Activated CD4-positive, alpha-beta T cell treated with anti-CD3 and anti-CD28 coated beads, Interleukin-2, amount 10 ng/mL, durations not matched to agents 24 days and 14 days (primary cell): ENCODE measurements at regions not wholly inside any gene's neighbourhood (a gene's known extent, or its start where the extent isn't known, plus 50 kb on each side); places are given as distances from the start of the nearest gene placed in this dataset.

Source experiments
- DNase-seq: peaks from one replicate; pipeline ENCODE4 v3.0.0; 2022
- H3K27ac Mint-ChIP-seq: one replicate; pipeline ENCODE4 v1.8.0; 2022; ENCODE audit warnings: mild to moderate bottlenecking, mixed read lengths
- H3K27me3 Mint-ChIP-seq: one replicate; pipeline ENCODE4 v1.8.0; 2022; ENCODE audit warnings: mixed read lengths
- H3K36me3 Mint-ChIP-seq: one replicate; pipeline ENCODE4 v1.8.0; 2022; ENCODE audit warnings: low read depth, mild to moderate bottlenecking, mixed read lengths
- H3K4me1 Mint-ChIP-seq: one replicate; pipeline ENCODE4 v1.8.0; 2021; ENCODE audit warnings: mixed read lengths
- H3K4me3 Mint-ChIP-seq: one replicate; pipeline ENCODE4 v1.8.0; 2022; ENCODE audit warnings: mild to moderate bottlenecking, moderate library complexity, mixed read lengths
- H3K9me3 Mint-ChIP-seq: one replicate; pipeline ENCODE4 v1.8.0; 2021; ENCODE audit warnings: mixed read lengths
- intact Hi-C: fragments of 100-400 bp; cut with micrococcal nuclease; formaldehyde crosslinking; loops from one replicate; pipeline ENCODE4 v1.15.1; 2023

- no peak for DNase-seq
- Mint-ChIP-seq H3K4me3 (no peak overlapping the region), H3K27ac (no peak overlapping the region), H3K27me3 (no peaks in the 10 kb centered on the region), H3K36me3 (no peaks in the 10 kb centered on the region), H3K9me3 (no peaks in the 10 kb centered on the region), H3K4me1 (no peaks in the 10 kb centered on the region)
- intact Hi-C loops = no loop called here
Observed at GRCh38 chr5:171612749-171613148, 172.9 kb upstream of the SMIM23 start.

GRCh38 chr5:171614511-171614910 lies 171.1 kb upstream of the SMIM23 start:
- DNase-seq = no peak
- Mint-ChIP-seq H3K27ac (no peak overlapping the region), H3K4me3 (no peak overlapping the region), H3K4me1 (no peaks in the 10 kb centered on the region), H3K9me3 (no peaks in the 10 kb centered on the region), H3K36me3 (no peaks in the 10 kb centered on the region), H3K27me3 (no peaks in the 10 kb centered on the region)
- intact Hi-C loops = no loop called here

- Mint-ChIP-seq H3K27ac (no peak overlapping the region), H3K36me3 (no peaks in the 10 kb centered on the region), H3K9me3 (no peaks in the 10 kb centered on the region), H3K4me1 (no peaks in the 10 kb centered on the region), H3K4me3 (no peak overlapping the region), H3K27me3 (no peaks in the 10 kb centered on the region)
- intact Hi-C loops = no loop called here
- no peak for DNase-seq
Observed at GRCh38 chr5:171614971-171615653, 170.5 kb upstream of the SMIM23 start.

- Mint-ChIP-seq H3K27me3 (no peaks in the 10 kb centered on the region), H3K9me3 (no peaks in the 10 kb centered on the region), H3K4me1 (no peaks in the 10 kb centered on the region), H3K36me3 (no peaks in the 10 kb centered on the region), H3K4me3 (no peak overlapping the region), H3K27ac (no peak overlapping the region)
- intact Hi-C loops = no loop called here
- DNase-seq = no peak
Observed at GRCh38 chr5:171615705-171616640, 169.6 kb upstream of the SMIM23 start.

GRCh38 chr5:171617266-171617665 lies 168.4 kb upstream of the SMIM23 start:
- H3K36me3 Mint-ChIP-seq = no peaks in the 10 kb centered on the region
- no peaks in the 10 kb centered on the region for H3K4me1 Mint-ChIP-seq
- no peak overlapping the region for H3K4me3 Mint-ChIP-seq
- no peaks in the 10 kb centered on the region for H3K9me3 Mint-ChIP-seq
- DNase-seq = no peak
- intact Hi-C loops = no loop called here
- H3K27ac Mint-ChIP-seq = no peak overlapping the region
- no peaks in the 10 kb centered on the region for H3K27me3 Mint-ChIP-seq

GRCh38 chr5:171617817-171618591 lies 167.6 kb upstream of the SMIM23 start:
- no peak for DNase-seq
- Mint-ChIP-seq H3K9me3 (no peaks in the 10 kb centered on the region), H3K36me3 (no peaks in the 10 kb centered on the region), H3K27me3 (no peaks in the 10 kb centered on the region), H3K4me1 (no peaks in the 10 kb centered on the region), H3K27ac (no peak overlapping the region), H3K4me3 (no peak overlapping the region)
- intact Hi-C loops = no loop called here

- no peak overlapping the region for H3K4me3 Mint-ChIP-seq
- no peak for DNase-seq
- no peaks in the 10 kb centered on the region for H3K9me3 Mint-ChIP-seq
- H3K27me3 Mint-ChIP-seq = no peaks in the 10 kb centered on the region
- intact Hi-C loops = no loop called here
- no peaks in the 10 kb centered on the region for H3K4me1 Mint-ChIP-seq
- H3K36me3 Mint-ChIP-seq = no peaks in the 10 kb centered on the region
- H3K27ac Mint-ChIP-seq = no peak overlapping the region
Observed at GRCh38 chr5:171619196-171619595, 166.4 kb upstream of the SMIM23 start.

- intact Hi-C loops = no loop called here
- Mint-ChIP-seq H3K27me3 (no peaks in the 10 kb centered on the region), H3K27ac (no peak overlapping the region), H3K4me3 (no peak overlapping the region), H3K9me3 (no peaks in the 10 kb centered on the region), H3K36me3 (no peaks in the 10 kb centered on the region), H3K4me1 (no peaks in the 10 kb centered on the region)
- no peak for DNase-seq
Observed at GRCh38 chr5:171619744-171620143, 165.9 kb upstream of the SMIM23 start.

GRCh38 chr5:171622010-171622409 lies 163.6 kb upstream of the SMIM23 start:
- H3K27ac Mint-ChIP-seq = no peak overlapping the region
- no peaks in the 10 kb centered on the region for H3K9me3 Mint-ChIP-seq
- H3K27me3 Mint-ChIP-seq = no peaks in the 10 kb centered on the region
- no peaks in the 10 kb centered on the region for H3K4me1 Mint-ChIP-seq
- intact Hi-C loops = no loop called here
- DNase-seq = no peak
- no peak overlapping the region for H3K4me3 Mint-ChIP-seq
- H3K36me3 Mint-ChIP-seq = no peaks in the 10 kb centered on the region

- H3K4me1 Mint-ChIP-seq = no peaks in the 10 kb centered on the region
- H3K27ac Mint-ChIP-seq = no peak overlapping the region
- H3K9me3 Mint-ChIP-seq = no peaks in the 10 kb centered on the region
- H3K4me3 Mint-ChIP-seq = no peak overlapping the region
- no peaks in the 10 kb centered on the region for H3K36me3 Mint-ChIP-seq
- DNase-seq = no peak
- intact Hi-C loops = no loop called here
- H3K27me3 Mint-ChIP-seq = no peaks in the 10 kb centered on the region
Observed at GRCh38 chr5:171623107-171623506, 162.5 kb upstream of the SMIM23 start.

GRCh38 chr5:171623551-171624097 lies 162.0 kb upstream of the SMIM23 start:
- H3K36me3 Mint-ChIP-seq = no peaks in the 10 kb centered on the region
- H3K27me3 Mint-ChIP-seq = peaks cover 4% of the 10 kb centered on the region
- H3K27ac Mint-ChIP-seq = no peak overlapping the region
- intact Hi-C loops = no loop called here
- no peak overlapping the region for H3K4me3 Mint-ChIP-seq
- H3K4me1 Mint-ChIP-seq = no peaks in the 10 kb centered on the region
- no peak for DNase-seq
- no peaks in the 10 kb centered on the region for H3K9me3 Mint-ChIP-seq

- intact Hi-C loops = no loop called here
- Mint-ChIP-seq H3K4me1 (no peaks in the 10 kb centered on the region), H3K27ac (no peak overlapping the region), H3K4me3 (no peak overlapping the region), H3K9me3 (no peaks in the 10 kb centered on the region), H3K36me3 (no peaks in the 10 kb centered on the region), H3K27me3 (peaks cover 4% of the 10 kb centered on the region)
- no peak for DNase-seq
Observed at GRCh38 chr5:171624396-171624795, 161.2 kb upstream of the SMIM23 start.

GRCh38 chr5:171625646-171626045 lies 160.0 kb upstream of the SMIM23 start:
- no peak overlapping the region for H3K4me3 Mint-ChIP-seq
- no peaks in the 10 kb centered on the region for H3K4me1 Mint-ChIP-seq

More at GRCh38 chr5:171625646-171626045, 160.0 kb upstream of the SMIM23 start:
- Mint-ChIP-seq H3K27me3 (peaks cover 5% of the 10 kb centered on the region), H3K36me3 (no peaks in the 10 kb centered on the region), H3K9me3 (no peaks in the 10 kb centered on the region), H3K27ac (no peak overlapping the region)
- intact Hi-C loops = no loop called here
- no peak for DNase-seq
